K562 (cell line): ENCODE measurements at regions not wholly inside any gene's neighbourhood (a gene's known extent, or its start where the extent isn't known, plus 50 kb on each side); places are given as distances from the start of the nearest gene placed in this dataset.

ENCODE experiments used
- ATAC-seq: fragments of 200-7000 bp; cut with Tn5 transposase; 3 replicates; pipeline ENCODE4 v1.9.1; 2020; ENCODE audit warnings: moderate library complexity
- BruUV-seq: library from RNA; stranded (reverse); fragments of 400-500 nt; replicated peaks from 2 replicates; lab custom pipeline; 2021; lab: Mats Ljungman, UMichigan
- CTCF ChIA-PET: fragments of 300-600 bp; formaldehyde crosslinking; extraction: SDS; loops from one replicate; lab custom pipeline; 2021; ENCODE audit warnings: low intra/inter-chr PET ratio; lab: Yijun Ruan, JAX
- POLR2A ChIA-PET: fragments of 300-600, 350-650 bp; sonication (Branson Sonifier 250); formaldehyde crosslinking; extraction: SDS; loops from one replicate; lab custom pipeline; 2021; ENCODE audit warnings: antibody characterized with exemption, inconsistent platforms; lab: Yijun Ruan, JAX
- DNase-seq, 4 experiments: peaks; one replicate each; pipeline versions ENCODE4 v3.0.0 to v3.0.0-alpha.2; 2011 to 2018; ENCODE audit warnings: low spot score in 3 of 4, mixed read lengths in 3 of 4; ENCODE audit errors: extremely low read depth in 1 of 4
- FAIRE-seq: peaks from 2 replicates; lab custom pipeline; 2011; peaks lifted over from hg19 to GRCh38; lab: Jason Lieb, UNC
- H2AFZ ChIP-seq: 2 replicates; pipeline ENCODE4 v1.6.0; 2011; ENCODE audit warnings: low read depth, low read length, control low read depth, inconsistent platforms
- H3K27ac ChIP-seq: fragments of 200-600 bp; 3 replicates; pipeline ENCODE4 v1.8.0; 2011; ENCODE audit warnings: low read depth, mild to moderate bottlenecking, control low read depth, inconsistent platforms, low read length, moderate library complexity, mixed read lengths; ENCODE audit errors: extremely low read depth
- H3K27me3 ChIP-seq, 2 experiments: fragments of 300-600 bp in 1 of 2; 2 replicates in 1 of 2; 3 replicates in 1 of 2; pipeline versions ENCODE4 v1.6.0 to v1.8.0; 2011; ENCODE audit warnings: inconsistent platforms in 2 of 2, low read length in 2 of 2, mild to moderate bottlenecking in 1 of 2, mixed read lengths in 1 of 2, moderate library complexity in 1 of 2; ENCODE audit not compliant: control insufficient read depth in 2 of 2, insufficient read depth in 2 of 2
- H3K36me3 ChIP-seq: fragments of 300-600 bp; 3 replicates; pipeline ENCODE4 v1.8.0; 2011; ENCODE audit warnings: mild to moderate bottlenecking, low read length, inconsistent platforms; ENCODE audit not compliant: control insufficient read depth, insufficient read depth
- H3K4me1 ChIP-seq, 2 experiments: fragments of 200-600 bp in 1 of 2; replicated peaks in 1 of 2; 2 replicates in 1 of 2; 3 replicates in 1 of 2; pipeline versions ENCODE4 v1.5.1 to v1.8.0; 2011; ENCODE audit warnings: inconsistent platforms in 2 of 2, low read length in 2 of 2, mild to moderate bottlenecking in 1 of 2, mixed read lengths in 1 of 2, moderate library complexity in 1 of 2; ENCODE audit not compliant: control insufficient read depth in 2 of 2, insufficient read depth in 2 of 2
- H3K4me2 ChIP-seq: 2 replicates; pipeline ENCODE4 v1.6.1; 2011; ENCODE audit warnings: low read length, control low read depth, inconsistent platforms, mixed read lengths; ENCODE audit not compliant: insufficient read depth
- H3K4me3 ChIP-seq: fragments of 200-600 bp; sonication (generic), shearing (Covaris generic); 2 replicates; pipeline ENCODE4 v1.5.1; 2016; ENCODE audit warnings: control low read depth, inconsistent platforms
- H3K79me2 ChIP-seq: fragments of 200-600 bp; 3 replicates; pipeline ENCODE4 v1.8.0; 2011; ENCODE audit warnings: low read length, inconsistent platforms; ENCODE audit not compliant: control insufficient read depth, insufficient read depth
- H3K9ac ChIP-seq, 2 experiments: 2 replicates each; pipeline versions ENCODE4 v1.6.0 to v1.6.1; 2011; ENCODE audit warnings: low read depth in 2 of 2, low read length in 2 of 2, control low read depth in 1 of 2, inconsistent platforms in 1 of 2, mild to moderate bottlenecking in 1 of 2, mixed read lengths in 1 of 2; ENCODE audit not compliant: insufficient read depth in 1 of 2
- H3K9me1 ChIP-seq: one replicate; pipeline ENCODE4 v1.6.0; 2011; ENCODE audit warnings: inconsistent platforms, mild to moderate bottlenecking, low read length, moderate library complexity; ENCODE audit not compliant: control insufficient read depth, insufficient read depth
- H3K9me3 ChIP-seq: replicated peaks from 2 replicates; pipeline ENCODE4 v1.5.1; 2011; ENCODE audit warnings: low read depth, low read length, inconsistent platforms; ENCODE audit not compliant: control insufficient read depth, insufficient read depth
- H4K20me1 ChIP-seq: replicated peaks from 2 replicates; pipeline ENCODE4 v1.6.1; 2011; ENCODE audit warnings: low read length, inconsistent platforms, mixed read lengths; ENCODE audit not compliant: control insufficient read depth, insufficient read depth
- CBX8 ChIP-seq: fragments of 200-600 bp; sonication (generic); IDR thresholded peaks from 2 replicates; pipeline ENCODE4 v1.6.1; 2012; ENCODE audit warnings: borderline replicate concordance, mixed run types, low read depth, mild to moderate bottlenecking, moderate library complexity, mixed read lengths, low read length, control low read depth, inconsistent platforms; ENCODE audit not compliant: poor library complexity, severe bottlenecking; ENCODE audit errors: extremely low read depth
- ETV5 ChIP-seq: sonication (generic); formaldehyde crosslinking; IDR thresholded peaks from 2 replicates; pipeline ENCODE4 v1.4.0; 2020; ENCODE audit warnings: low read depth, mild to moderate bottlenecking, missing genetic modification reagents
- ETV6 ChIP-seq, 3 experiments: fragments of 150-350 bp in 1 of 3; sonication (generic) in 1 of 3; formaldehyde crosslinking in 1 of 3; IDR thresholded peaks; 2 replicates each; pipeline versions ENCODE4 v1.6.1 to v1.8.0; 2014 to 2022; ENCODE audit warnings: borderline replicate concordance in 2 of 3, low read depth in 2 of 3, antibody characterized with exemption in 1 of 3, low read length in 1 of 3, mild to moderate bottlenecking in 1 of 3, missing genetic modification reagents in 1 of 3
- FOXK2 ChIP-seq, 2 experiments: fragments of 450-650 bp; IDR thresholded peaks in 1 of 2; conservative IDR thresholded peaks in 1 of 2; 2 replicates each; pipeline ENCODE4 v1.6.1; 2016; ENCODE audit warnings: low read depth in 2 of 2, mild to moderate bottlenecking in 1 of 2
- FOXM1 ChIP-seq, 2 experiments: fragments of 450-650 bp in 1 of 2; sonication (generic) in 1 of 2; formaldehyde crosslinking in 1 of 2; IDR thresholded peaks; 2 replicates each; pipeline versions ENCODE4 v1.6.1 to v1.9.0; 2017 to 2022; ENCODE audit warnings: low read depth in 2 of 2, mild to moderate bottlenecking in 2 of 2, missing genetic modification reagents in 1 of 2, moderate library complexity in 1 of 2
- FOXP1 ChIP-seq: sonication (generic); formaldehyde crosslinking; IDR thresholded peaks from 2 replicates; pipeline ENCODE4 v1.8.0; 2022; ENCODE audit warnings: mild to moderate bottlenecking, missing genetic modification reagents
- GABPB1 ChIP-seq: sonication (generic); formaldehyde crosslinking; IDR thresholded peaks from 2 replicates; pipeline ENCODE4 v1.8.0; 2022; ENCODE audit warnings: mild to moderate bottlenecking, missing genetic modification reagents
- HDAC8 ChIP-seq: fragments of 450-650 bp; IDR thresholded peaks from 2 replicates; pipeline ENCODE4 v1.6.1; 2016; ENCODE audit warnings: mild to moderate bottlenecking, missing genetic modification characterization, moderate library complexity, missing compliant biosample characterization
- JUN ChIP-seq, 2 experiments: sonication (generic) in 1 of 2; formaldehyde crosslinking in 1 of 2; IDR thresholded peaks; 2 replicates each; pipeline versions ENCODE4 v1.6.1 to v1.8.0; 2012 to 2022; ENCODE audit warnings: borderline replicate concordance in 2 of 2, mild to moderate bottlenecking in 2 of 2, improper control_type of control experiment in 1 of 2, low read depth in 1 of 2, low read length in 1 of 2, missing genetic modification reagents in 1 of 2
- RBM17 ChIP-seq: fragments of 200-400 bp; formaldehyde crosslinking; IDR thresholded peaks from 2 replicates; pipeline ENCODE4 v1.6.1; 2017; ENCODE audit warnings: low read depth, mild to moderate bottlenecking, low read length, borderline replicate concordance
- SNIP1 ChIP-seq: fragments of 450-650 bp; IDR thresholded peaks from 2 replicates; pipeline ENCODE4 v1.7.1; 2017; ENCODE audit warnings: low read depth, mild to moderate bottlenecking
- YY1 ChIP-seq, 3 experiments: IDR thresholded peaks; 2 replicates each; pipeline ENCODE4 v1.6.1; 2011; ENCODE audit warnings: low read length in 2 of 3, mild to moderate bottlenecking in 2 of 3, moderate library complexity in 2 of 3, borderline replicate concordance in 1 of 3, control low read depth in 1 of 3, low read depth in 1 of 3; ENCODE audit not compliant: insufficient read depth in 3 of 3, insufficient replicate concordance in 2 of 3, control insufficient read depth in 1 of 3, insufficient read length in 1 of 3; ENCODE audit errors: extremely low read depth in 1 of 3
- ZNF12 ChIP-seq: sonication (generic); formaldehyde crosslinking; IDR thresholded peaks from 2 replicates; pipeline ENCODE4 v1.4.0; 2020; ENCODE audit warnings: mild to moderate bottlenecking, missing genetic modification reagents
- ZNF175 ChIP-seq: fragments of 200-800 bp; sonication (Bioruptor generic); IDR thresholded peaks from 2 replicates; pipeline ENCODE4 v1.6.1; 2016; ENCODE audit warnings: low read depth, mild to moderate bottlenecking, missing genetic modification characterization, missing compliant biosample characterization
- ZNF668 ChIP-seq: fragments of 250-450 bp; sonication (Bioruptor Pico); IDR thresholded peaks from 2 replicates; pipeline ENCODE4 v1.8.0; 2022; ENCODE audit warnings: mild to moderate bottlenecking, inconsistent platforms
- ZNF764 ChIP-seq: fragments of 250-450 bp; sonication (Bioruptor Pico); IDR thresholded peaks from 2 replicates; pipeline ENCODE4 v1.4.0; 2020; ENCODE audit warnings: low read depth, mild to moderate bottlenecking, moderate library complexity
- WGBS: fragments of 100-300 bp; shearing (Covaris generic); methylation state at CpG from one replicate; pipeline ENCODE4 v1.1.6; 2016; ENCODE audit warnings: low coverage, mixed read lengths; ENCODE audit not compliant: insufficient coverage; ENCODE audit errors: missing lambda C conversion rate; 5-methylcytosine and 5-hydroxymethylcytosine counted together
- in situ Hi-C: fragments of 300-500 bp; cut with MboI; formaldehyde crosslinking; loops from 4 replicates; pipeline ENCODE4 v1.15.0; 2018; ENCODE audit warnings: inconsistent platforms, mixed read lengths
- intact Hi-C: fragments of 100-400 bp; cut with micrococcal nuclease; formaldehyde crosslinking; loops from 2 replicates; pipeline ENCODE4 v1.14.2; 2022
- TF ChIP-seq, protein P1 (sequence below), 2 experiments: fragments of 450-650 bp in 1 of 2; IDR thresholded peaks; 2 replicates each; pipeline ENCODE4 v1.6.1; 2011 to 2017; ENCODE audit warnings: low read depth in 2 of 2, antibody characterized with exemption in 1 of 2, borderline replicate concordance in 1 of 2, low read length in 1 of 2, mild to moderate bottlenecking in 1 of 2, mixed read lengths in 1 of 2; ENCODE audit not compliant: control insufficient read depth in 1 of 2

DNA sequence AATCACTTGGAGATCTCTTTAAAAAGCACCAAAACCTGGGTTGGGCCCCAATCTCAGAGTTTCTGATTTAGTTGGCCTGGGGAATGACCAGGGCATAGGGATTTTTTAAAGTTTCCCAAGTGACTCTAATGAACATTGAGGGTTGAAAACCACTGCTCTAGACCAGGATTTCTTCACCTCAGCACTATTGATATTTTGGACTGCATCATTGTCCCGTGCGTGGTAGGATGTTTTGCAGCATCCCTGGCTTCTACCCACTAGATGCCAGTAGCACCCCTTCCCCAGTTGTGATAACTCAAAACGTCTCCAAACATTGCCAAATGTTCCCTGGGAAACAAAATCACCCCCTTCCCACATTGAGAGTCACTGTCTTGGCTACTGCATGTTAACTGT, 61.8 kb downstream of the ATXN3L start:
- ATAC-seq (no peak), FAIRE-seq (no peak), DNase-seq (no peak)
- H3K4me3 ChIP-seq = no peak overlapping the region
- H3K4me2 ChIP-seq = no peak overlapping the region
- H3K4me1 ChIP-seq = peaks cover 0 to 19% of the 10 kb centered on the region in 2 experiments; a peak in 3 of 5 replicates
- no peaks in the 10 kb centered on the region; the same call in 2 of the 3 replicates for H3K36me3 ChIP-seq
- no peaks in the 10 kb centered on the region for H3K79me2 ChIP-seq
- no peaks in the 10 kb centered on the region for H4K20me1 ChIP-seq
- no peak overlapping the region for H3K27ac ChIP-seq
- ChIA-PET CTCF (no interaction called here), POLR2A (no interaction called here)
- no peaks in the 10 kb centered on the region for H3K27me3 ChIP-seq
- H3K9ac ChIP-seq = no peak overlapping the region
- no TSS peak for BruUV-seq
- H3K9me3 ChIP-seq = peaks cover 5% of the 10 kb centered on the region
- H3K9me1 ChIP-seq = no peaks in the 10 kb centered on the region
- no peak overlapping the region for H2AFZ ChIP-seq
- intact Hi-C loops (no loop called here), in situ Hi-C loops (no loop called here)
- 57% methylated on average over 3 of the region's 3 CpGs for WGBS
- TF ChIP-seq RBM17 (no peak), FOXP1 (CRISPR knock-in tag) (no peak), ZNF668 (CRISPR knock-in tag) (no peak), ETV6 (IDR thresholded peaks at IDR 0.05; ENCODE audit: borderline replicate concordance in 1 of 2, low read depth in 2 of 2, low read length in 1 of 2) (no peak), ETV6 (CRISPR knock-in tag; IDR thresholded peaks at IDR 0.05; ENCODE audit: borderline replicate concordance) (no peak), GABPB1 (no peak), ETV5 (CRISPR knock-in tag) (no peak), FOXK2 (conservative IDR thresholded peaks at IDR 0.05 in 1 of 2, IDR thresholded peaks at IDR 0.05 in 1 of 2; ENCODE audit: low read depth in 2 of 2) (no peak), HDAC8 (tag) (no peak), JUN (IDR thresholded peaks at IDR 0.05; ENCODE audit: borderline replicate concordance, low read depth, low read length) (no peak), JUN (CRISPR knock-in tag; IDR thresholded peaks at IDR 0.05; ENCODE audit: borderline replicate concordance) (no peak), ZNF764 (CRISPR knock-in tag) (no peak), CBX8 (no peak), YY1 (IDR thresholded peaks at IDR 0.05; ENCODE audit: borderline replicate concordance in 1 of 3, control insufficient read depth in 1 of 3, extremely low read depth in 1 of 3, insufficient read depth in 3 of 3, insufficient read length in 1 of 3, insufficient replicate concordance in 2 of 3, low read depth in 1 of 3, low read length in 2 of 3) (no peak), FOXM1 (IDR thresholded peaks at IDR 0.05; ENCODE audit: low read depth) (no peak), FOXM1 (CRISPR knock-in tag; IDR thresholded peaks at IDR 0.05; ENCODE audit: low read depth) (no peak), SNIP1 (no peak), ZNF12 (no peak), ZNF175 (CRISPR knock-in tag) (no peak)
- TF ChIP-seq, protein P1, sequence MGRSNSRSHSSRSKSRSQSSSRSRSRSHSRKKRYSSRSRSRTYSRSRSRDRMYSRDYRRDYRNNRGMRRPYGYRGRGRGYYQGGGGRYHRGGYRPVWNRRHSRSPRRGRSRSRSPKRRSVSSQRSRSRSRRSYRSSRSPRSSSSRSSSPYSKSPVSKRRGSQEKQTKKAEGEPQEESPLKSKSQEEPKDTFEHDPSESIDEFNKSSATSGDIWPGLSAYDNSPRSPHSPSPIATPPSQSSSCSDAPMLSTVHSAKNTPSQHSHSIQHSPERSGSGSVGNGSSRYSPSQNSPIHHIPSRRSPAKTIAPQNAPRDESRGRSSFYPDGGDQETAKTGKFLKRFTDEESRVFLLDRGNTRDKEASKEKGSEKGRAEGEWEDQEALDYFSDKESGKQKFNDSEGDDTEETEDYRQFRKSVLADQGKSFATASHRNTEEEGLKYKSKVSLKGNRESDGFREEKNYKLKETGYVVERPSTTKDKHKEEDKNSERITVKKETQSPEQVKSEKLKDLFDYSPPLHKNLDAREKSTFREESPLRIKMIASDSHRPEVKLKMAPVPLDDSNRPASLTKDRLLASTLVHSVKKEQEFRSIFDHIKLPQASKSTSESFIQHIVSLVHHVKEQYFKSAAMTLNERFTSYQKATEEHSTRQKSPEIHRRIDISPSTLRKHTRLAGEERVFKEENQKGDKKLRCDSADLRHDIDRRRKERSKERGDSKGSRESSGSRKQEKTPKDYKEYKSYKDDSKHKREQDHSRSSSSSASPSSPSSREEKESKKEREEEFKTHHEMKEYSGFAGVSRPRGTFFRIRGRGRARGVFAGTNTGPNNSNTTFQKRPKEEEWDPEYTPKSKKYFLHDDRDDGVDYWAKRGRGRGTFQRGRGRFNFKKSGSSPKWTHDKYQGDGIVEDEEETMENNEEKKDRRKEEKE (IDR thresholded peaks at IDR 0.05; ENCODE audit: borderline replicate concordance in 1 of 2, control insufficient read depth in 1 of 2, low read depth in 2 of 2, low read length in 1 of 2) = no peak
